Neural cell (in vitro differentiated cells): ENCODE measurements at regions not wholly inside any gene's neighbourhood (a gene's known extent, or its start where the extent isn't known, plus 50 kb on each side); places are given as distances from the start of the nearest gene placed in this dataset.

ENCODE experiments used
- CTCF ChIP-seq: fragments of 450-650 bp; IDR thresholded peaks from 2 replicates; pipeline ENCODE4 v1.5.1; 2014; ENCODE audit warnings: antibody characterized with exemption, mild to moderate bottlenecking, moderate library complexity; ENCODE audit not compliant: poor library complexity, severe bottlenecking
- EP300 ChIP-seq: fragments of 450-650 bp; conservative IDR thresholded peaks from 2 replicates; pipeline ENCODE4 v1.6.1; 2014; ENCODE audit warnings: antibody characterized with exemption, mild to moderate bottlenecking, moderate library complexity; ENCODE audit not compliant: poor library complexity, severe bottlenecking
- EZH2 ChIP-seq: fragments of 200-600, 300-800 bp; shearing (Covaris generic), sonication (generic); IDR thresholded peaks from 2 replicates; pipeline ENCODE4 v1.6.1; 2014; ENCODE audit warnings: antibody characterized with exemption, low read length, borderline replicate concordance, mild to moderate bottlenecking; ENCODE audit not compliant: insufficient read depth, poor library complexity, severe bottlenecking
- MXI1 ChIP-seq: fragments of 450-650 bp; conservative IDR thresholded peaks from 2 replicates; pipeline ENCODE4 v1.6.1; 2014; ENCODE audit warnings: antibody characterized with exemption, mild to moderate bottlenecking; ENCODE audit not compliant: poor library complexity, severe bottlenecking
- POLR2AphosphoS5 ChIP-seq: IDR thresholded peaks from 2 replicates; pipeline ENCODE4 v1.6.1; 2012
- SMC3 ChIP-seq: fragments of 450-650 bp; conservative IDR thresholded peaks from 2 replicates; pipeline ENCODE4 v1.6.1; 2014; ENCODE audit warnings: antibody characterized with exemption, mild to moderate bottlenecking, moderate library complexity; ENCODE audit not compliant: poor library complexity

GRCh38 chr2:4269885-4270284 is 566.5 kb downstream of the DCDC2C start:
- TF ChIP-seq CTCF (no peak), MXI1 (no peak), SMC3 (no peak), POLR2AphosphoS5 (no peak), EP300 (no peak), EZH2 (no peak)
